ENCODE measurements at regions not wholly inside any gene's neighbourhood (a gene's known extent, or its start where the extent isn't known, plus 50 kb on each side); places are given as distances from the start of the nearest gene placed in this dataset.
"Not testable (repeated sequence)": the region's sequence is repeated elsewhere in the genome, so short reads cannot be mapped to it uniquely, and the experiment has no call there.

DNA sequence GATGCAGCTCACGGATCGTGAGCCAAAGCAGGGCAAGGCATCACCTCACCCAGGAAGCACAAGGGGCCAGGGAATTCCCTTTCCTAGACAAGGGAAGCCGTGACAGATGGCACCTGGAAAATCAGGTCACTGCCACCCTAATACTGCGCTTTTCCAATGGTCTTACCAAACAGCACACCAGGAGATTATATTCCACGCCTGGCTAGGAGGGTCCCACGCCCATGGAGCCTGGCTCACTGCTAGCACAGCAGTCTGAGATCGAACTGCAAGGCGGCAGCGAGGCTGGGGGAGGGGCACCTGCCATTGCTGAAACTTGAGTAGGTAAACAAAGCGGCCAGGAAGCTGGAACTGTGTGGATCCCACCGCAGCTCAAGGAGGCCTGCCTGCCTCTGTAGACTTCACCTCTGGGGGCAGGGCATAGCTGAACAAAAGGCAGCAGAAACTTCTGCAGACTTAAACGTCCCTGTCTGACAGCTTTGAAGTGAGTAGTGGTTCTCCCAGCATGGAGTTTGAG lies 205.2 kb upstream of the GRIK2 start:
- TF ChIP-seq CTCF (tag by site-specific recombination; IDR thresholded peaks at IDR 0.05); KLF7 (tag by site-specific recombination; IDR thresholded peaks at IDR 0.05; ENCODE audit: borderline replicate concordance); ZNF596 (tag by site-specific recombination; IDR thresholded peaks at IDR 0.05); ZNF157 (tag by site-specific recombination; IDR thresholded peaks at IDR 0.05); ATF2 (tag by site-specific recombination; IDR thresholded peaks at IDR 0.05; ENCODE audit: low read depth): not testable (repeated sequence)
- TF ChIP-seq, protein P1, sequence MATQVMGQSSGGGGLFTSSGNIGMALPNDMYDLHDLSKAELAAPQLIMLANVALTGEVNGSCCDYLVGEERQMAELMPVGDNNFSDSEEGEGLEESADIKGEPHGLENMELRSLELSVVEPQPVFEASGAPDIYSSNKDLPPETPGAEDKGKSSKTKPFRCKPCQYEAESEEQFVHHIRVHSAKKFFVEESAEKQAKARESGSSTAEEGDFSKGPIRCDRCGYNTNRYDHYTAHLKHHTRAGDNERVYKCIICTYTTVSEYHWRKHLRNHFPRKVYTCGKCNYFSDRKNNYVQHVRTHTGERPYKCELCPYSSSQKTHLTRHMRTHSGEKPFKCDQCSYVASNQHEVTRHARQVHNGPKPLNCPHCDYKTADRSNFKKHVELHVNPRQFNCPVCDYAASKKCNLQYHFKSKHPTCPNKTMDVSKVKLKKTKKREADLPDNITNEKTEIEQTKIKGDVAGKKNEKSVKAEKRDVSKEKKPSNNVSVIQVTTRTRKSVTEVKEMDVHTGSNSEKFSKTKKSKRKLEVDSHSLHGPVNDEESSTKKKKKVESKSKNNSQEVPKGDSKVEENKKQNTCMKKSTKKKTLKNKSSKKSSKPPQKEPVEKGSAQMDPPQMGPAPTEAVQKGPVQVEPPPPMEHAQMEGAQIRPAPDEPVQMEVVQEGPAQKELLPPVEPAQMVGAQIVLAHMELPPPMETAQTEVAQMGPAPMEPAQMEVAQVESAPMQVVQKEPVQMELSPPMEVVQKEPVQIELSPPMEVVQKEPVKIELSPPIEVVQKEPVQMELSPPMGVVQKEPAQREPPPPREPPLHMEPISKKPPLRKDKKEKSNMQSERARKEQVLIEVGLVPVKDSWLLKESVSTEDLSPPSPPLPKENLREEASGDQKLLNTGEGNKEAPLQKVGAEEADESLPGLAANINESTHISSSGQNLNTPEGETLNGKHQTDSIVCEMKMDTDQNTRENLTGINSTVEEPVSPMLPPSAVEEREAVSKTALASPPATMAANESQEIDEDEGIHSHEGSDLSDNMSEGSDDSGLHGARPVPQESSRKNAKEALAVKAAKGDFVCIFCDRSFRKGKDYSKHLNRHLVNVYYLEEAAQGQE (tag by site-specific recombination; IDR thresholded peaks at IDR 0.05) = not testable (repeated sequence)
